Testis (tissue), 2 donors: ENCODE measurements at regions not wholly inside any gene's neighbourhood (a gene's known extent, or its start where the extent isn't known, plus 50 kb on each side); places are given as distances from the start of the nearest gene placed in this dataset.

ENCODE experiments used
- DNase-seq: peaks from one replicate; pipeline ENCODE4 v3.0.0-alpha.2; 2019
- H3K27ac ChIP-seq, 2 donors: fragments of 200-600 bp; sonication (generic); one replicate each; pipeline ENCODE4 v1.5.1; 2019
- H3K27me3 ChIP-seq: fragments of 200-600 bp; sonication (generic); one replicate; pipeline ENCODE4 v1.5.1; 2019
- H3K36me3 ChIP-seq: fragments of 200-600 bp; sonication (generic); one replicate; pipeline ENCODE4 v1.5.1; 2017; ENCODE audit warnings: low read depth; ENCODE audit errors: missing control alignments
- H3K4me1 ChIP-seq: fragments of 200-600 bp; sonication (generic); one replicate; pipeline ENCODE4 v1.5.1; 2019
- H3K4me3 ChIP-seq, 2 donors: fragments of 200-600 bp; sonication (generic); one replicate each; pipeline ENCODE4 v1.5.1; 2017 to 2019
- H3K9me3 ChIP-seq: fragments of 200-600 bp; sonication (generic); one replicate; pipeline ENCODE4 v1.5.1; 2017
- CTCF ChIP-seq, 3 experiments: fragments of 450-650 bp in 2 of 3; fragments of 200-600 bp in 1 of 3; sonication (generic) in 1 of 3; IDR thresholded peaks; one replicate each; pipeline ENCODE4 v1.5.1; 2016 to 2019; ENCODE audit warnings: antibody characterized with exemption in 3 of 3, mild to moderate bottlenecking in 2 of 3, moderate library complexity in 1 of 3
- POLR2A ChIP-seq: fragments of 450-650 bp; IDR thresholded peaks from one replicate; pipeline ENCODE4 v1.6.1; 2017; ENCODE audit warnings: antibody characterized with exemption, mild to moderate bottlenecking, moderate library complexity
- WGBS, 2 donors: methylation state at CpG; one replicate each; pipeline ENCODE4 v1.1.5; 2018; 5-methylcytosine and 5-hydroxymethylcytosine counted together
- intact Hi-C: fragments of 100-400 bp; cut with DNase I; formaldehyde crosslinking; loops from one replicate; pipeline ENCODE4 v1.15.1; 2023; ENCODE audit warnings: low total_unique reads

DNA sequence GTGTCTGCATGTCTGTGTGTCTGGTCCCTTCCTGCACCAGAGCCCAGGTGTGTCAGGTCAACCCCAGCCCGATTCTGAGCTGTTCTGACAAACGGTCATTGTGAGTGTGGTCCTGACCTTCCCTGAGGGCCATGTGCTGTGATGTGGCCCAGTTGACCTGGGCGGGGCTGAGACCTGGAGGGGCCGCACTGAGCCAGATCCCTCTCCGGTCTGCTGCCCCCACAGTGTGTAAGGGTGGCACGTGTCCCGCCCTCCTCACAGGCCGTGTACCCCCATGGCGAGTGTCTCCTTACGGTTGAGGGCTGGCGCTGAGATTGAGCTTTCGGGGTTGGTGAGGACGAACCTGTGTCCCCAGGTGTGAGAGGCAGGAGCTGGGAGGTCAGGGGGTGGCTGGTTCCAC lies 136.5 kb downstream of the MRPL36 start:
- Histone ChIP-seq H3K27ac (no peak overlapping the region), H3K4me1 (peaks cover 9% of the 10 kb centered on the region), H3K9me3 (no peaks in the 10 kb centered on the region), H3K36me3 (no peaks in the 10 kb centered on the region), H3K4me3 (no peak overlapping the region), H3K27me3 (no peaks in the 10 kb centered on the region)
- 88 to 95% methylated on average over 12 to 13 of the region's 13 CpGs for WGBS, 2 donors
- intact Hi-C loops = no loop called here
- TF ChIP-seq POLR2A (no peak), CTCF (IDR thresholded peaks at IDR 0.05) (no peak)
- no peak for DNase-seq

- no peak for DNase-seq
- TF ChIP-seq POLR2A (no peak), CTCF (IDR thresholded peaks at IDR 0.05) (no peak)
- intact Hi-C loops = no loop called here
- no peak overlapping the region for H3K27ac ChIP-seq
- peaks cover 3% of the 10 kb centered on the region for H3K4me1 ChIP-seq
- H3K27me3 ChIP-seq = no peaks in the 10 kb centered on the region
- H3K36me3 ChIP-seq = no peaks in the 10 kb centered on the region
- no peaks in the 10 kb centered on the region for H3K9me3 ChIP-seq
- 87 to 93% methylated on average over 13 to 19 of the region's 20 CpGs for WGBS, 2 donors
- H3K4me3 ChIP-seq = no peak overlapping the region
Measured at GRCh38 chr5:1662559-1663085, 137.0 kb downstream of the MRPL36 start.

DNA sequence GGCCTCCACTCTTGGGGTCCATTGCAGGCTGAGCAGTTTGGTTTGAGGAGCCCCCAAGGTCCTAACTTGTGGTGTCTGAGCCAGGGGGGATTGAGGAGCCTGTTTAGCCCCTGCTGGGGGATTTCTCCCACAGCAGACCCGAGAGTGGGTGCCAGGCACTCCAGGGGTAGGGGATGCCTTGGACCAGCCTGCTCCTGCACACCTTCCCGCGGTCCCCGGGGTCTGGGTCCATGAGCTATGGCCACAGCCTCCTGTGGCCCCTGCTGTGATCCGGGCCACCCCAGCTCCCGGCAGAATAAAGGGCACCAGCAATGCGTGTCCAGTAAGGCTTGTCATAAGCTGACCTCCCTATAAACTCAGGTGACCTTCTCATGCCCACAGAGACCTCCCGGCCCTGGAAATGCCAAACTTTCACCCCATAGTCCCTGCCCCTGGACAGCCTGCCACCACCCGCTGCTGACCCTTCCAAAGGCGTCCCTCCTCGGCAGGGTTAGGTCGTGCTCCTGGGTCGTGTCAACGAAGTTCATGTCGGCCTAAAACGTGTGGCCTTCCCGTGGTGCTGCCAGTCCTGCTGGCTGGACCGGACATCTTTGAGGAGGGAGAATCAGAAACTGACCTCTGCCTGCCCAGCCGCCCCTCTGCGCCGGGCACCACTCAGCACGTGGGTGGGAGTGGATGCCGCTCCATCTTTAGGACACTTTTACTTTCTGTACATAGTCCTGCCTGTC lies 137.6 kb downstream of the MRPL36 start:
- Histone ChIP-seq H3K4me3 (no peak overlapping the region), H3K4me1 (peaks cover 3% of the 10 kb centered on the region), H3K27ac (no peak overlapping the region), H3K9me3 (no peaks in the 10 kb centered on the region), H3K27me3 (no peaks in the 10 kb centered on the region), H3K36me3 (no peaks in the 10 kb centered on the region)
- 86 to 87% methylated on average over 13 to 23 of the region's 23 CpGs for WGBS, 2 donors
- intact Hi-C loops = no loop called here
- no peak for TF ChIP-seq CTCF (IDR thresholded peaks at IDR 0.05)
- TF ChIP-seq POLR2A = no peak
- DNase-seq = no peak

DNA sequence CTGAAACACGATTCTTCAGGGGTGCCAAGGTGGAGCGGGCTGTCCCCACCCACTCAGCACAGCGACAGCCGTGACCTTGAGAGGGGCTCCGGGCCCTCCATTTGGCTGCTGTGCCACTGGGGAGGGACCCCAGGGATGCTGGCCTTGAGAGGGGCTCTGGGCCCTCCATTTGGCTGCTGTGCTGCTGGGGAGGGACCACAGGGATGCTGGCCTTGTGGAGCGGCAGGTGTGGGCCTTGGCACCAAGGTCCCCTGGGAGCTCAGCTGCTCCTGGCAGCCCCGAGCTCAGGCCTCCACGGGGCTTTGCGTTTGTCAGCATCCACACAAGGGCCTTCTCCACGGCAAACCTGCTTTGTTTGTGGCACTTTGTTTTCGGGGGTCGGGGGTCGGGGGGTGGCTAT lies 137.6 kb upstream of the LPCAT1 start:
- intact Hi-C loops = no loop called here

More for the DNA sequence above, 137.6 kb upstream of the LPCAT1 start:
- no peak for DNase-seq
- H3K9me3 ChIP-seq = no peaks in the 10 kb centered on the region
- TF ChIP-seq POLR2A (no peak), CTCF (IDR thresholded peaks at IDR 0.05) (no peak)
- no peaks in the 10 kb centered on the region for H3K27me3 ChIP-seq
- no peak overlapping the region for H3K27ac ChIP-seq
- no peaks in the 10 kb centered on the region for H3K36me3 ChIP-seq
- 59 to 62% methylated on average over 9 to 13 of the region's 13 CpGs for WGBS, 2 donors
- no peaks in the 10 kb centered on the region for H3K4me1 ChIP-seq
- H3K4me3 ChIP-seq = no peak overlapping the region
